C4-2B (cell line): ENCODE measurements at regions not wholly inside any gene's neighbourhood (a gene's known extent, or its start where the extent isn't known, plus 50 kb on each side); places are given as distances from the start of the nearest gene placed in this dataset.

Experiments
- H3K27ac ChIP-seq: fragments of 450-650 bp; 2 replicates; pipeline ENCODE4 v1.5.1; 2017
- CTCF ChIP-seq: fragments of 450-650 bp; conservative IDR thresholded peaks from 2 replicates; pipeline ENCODE4 v1.5.1; 2017; ENCODE audit warnings: mild to moderate bottlenecking
- ZFX ChIP-seq: fragments of 450-650 bp; IDR thresholded peaks from 2 replicates; pipeline ENCODE4 v1.6.1; 2017

GRCh38 chr5:90153031-90153430 is 256.5 kb downstream of the CETN3 start:
- no peak for TF ChIP-seq ZFX
- no peak overlapping the region for H3K27ac ChIP-seq

GRCh38 chr5:90144625-90145327 is 264.8 kb downstream of the CETN3 start:
- no peak overlapping the region for H3K27ac ChIP-seq
- no peak for TF ChIP-seq CTCF
- TF ChIP-seq ZFX, result no peak

- no peak overlapping the region for H3K27ac ChIP-seq
- TF ChIP-seq ZFX, result no peak
- TF ChIP-seq CTCF, result no peak
Measured at GRCh38 chr5:90142541-90142940, 267.0 kb downstream of the CETN3 start.

GRCh38 chr5:90141984-90142383 is 267.6 kb downstream of the CETN3 start:
- TF ChIP-seq CTCF (no peak), ZFX (no peak)
- no peak overlapping the region for H3K27ac ChIP-seq

- no peak overlapping the region for H3K27ac ChIP-seq
- TF ChIP-seq CTCF (no peak), ZFX (no peak)
Measured at GRCh38 chr5:90136952-90137528, 272.5 kb downstream of the CETN3 start.

GRCh38 chr5:90135779-90136378 is 273.7 kb downstream of the CETN3 start:
- peak; percentile 82 for TF ChIP-seq CTCF
- TF ChIP-seq ZFX, result no peak
- H3K27ac ChIP-seq, result no peak overlapping the region

- H3K27ac ChIP-seq, result no peak overlapping the region
Measured at GRCh38 chr5:90134892-90135291, 274.7 kb downstream of the CETN3 start.

More at GRCh38 chr5:90134892-90135291, 274.7 kb downstream of the CETN3 start:
- TF ChIP-seq ZFX (no peak), CTCF (no peak)
